NCI-H2107 treated with DMSO at 0.1 percent for 48 hours (cell line): ENCODE measurements at regions not wholly inside any gene's neighbourhood (a gene's known extent, or its start where the extent isn't known, plus 50 kb on each side); places are given as distances from the start of the nearest gene placed in this dataset.
"Not testable (repeated sequence)": the region's sequence is repeated elsewhere in the genome, so short reads cannot be mapped to it uniquely, and the experiment has no call there.

Source experiments
- DNase-seq: peaks from one replicate; lab custom pipeline; 2025; ENCODE audit not compliant: unreplicated experiment; lab: John Stamatoyannopoulos, UW

DNA sequence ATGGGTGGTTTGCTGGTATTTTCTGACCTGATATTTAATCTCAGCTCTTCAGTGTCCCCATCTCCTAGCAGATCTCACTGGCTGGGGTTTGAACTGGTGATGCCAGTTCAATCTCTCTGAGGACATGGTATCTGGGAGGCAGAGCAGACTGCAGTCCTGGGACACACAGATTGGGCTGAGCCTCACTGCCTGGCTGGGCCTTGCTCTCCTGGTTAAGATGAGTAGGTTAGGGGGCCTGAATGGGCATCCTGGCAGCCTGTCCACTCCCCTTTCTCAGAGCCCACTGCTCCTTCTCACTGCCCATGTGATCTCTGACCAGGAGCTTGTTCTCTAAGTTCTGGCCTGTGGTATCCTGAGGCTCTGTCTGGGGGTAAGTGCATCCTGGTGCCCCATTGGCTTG is 363.4 kb downstream of the GLRX3 start:
- DNase-seq = no peak

- DNase-seq = no peak
Observed at GRCh38 chr10:130500261-130501000, 364.2 kb downstream of the GLRX3 start.

DNA sequence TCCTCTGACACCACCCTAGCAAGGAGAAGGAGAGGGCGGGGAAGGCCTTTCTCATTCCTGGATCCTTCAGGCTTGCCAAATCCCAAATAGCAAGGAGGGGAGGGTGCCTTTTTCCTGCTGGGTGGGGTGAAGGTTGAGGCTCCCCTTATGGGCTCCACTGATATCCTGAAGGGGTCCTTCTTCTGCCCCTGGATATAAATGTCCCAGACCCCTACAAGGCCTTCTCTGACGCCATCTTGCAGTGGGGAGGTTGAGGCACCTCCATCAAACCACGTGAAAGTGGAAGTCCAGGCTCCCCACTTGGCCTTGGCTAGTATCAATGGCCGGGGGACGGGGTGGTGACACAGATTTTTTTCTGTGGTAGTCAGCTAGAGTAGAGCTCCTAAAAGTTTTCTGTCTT is 371.3 kb downstream of the GLRX3 start:
- no peak for DNase-seq

DNA sequence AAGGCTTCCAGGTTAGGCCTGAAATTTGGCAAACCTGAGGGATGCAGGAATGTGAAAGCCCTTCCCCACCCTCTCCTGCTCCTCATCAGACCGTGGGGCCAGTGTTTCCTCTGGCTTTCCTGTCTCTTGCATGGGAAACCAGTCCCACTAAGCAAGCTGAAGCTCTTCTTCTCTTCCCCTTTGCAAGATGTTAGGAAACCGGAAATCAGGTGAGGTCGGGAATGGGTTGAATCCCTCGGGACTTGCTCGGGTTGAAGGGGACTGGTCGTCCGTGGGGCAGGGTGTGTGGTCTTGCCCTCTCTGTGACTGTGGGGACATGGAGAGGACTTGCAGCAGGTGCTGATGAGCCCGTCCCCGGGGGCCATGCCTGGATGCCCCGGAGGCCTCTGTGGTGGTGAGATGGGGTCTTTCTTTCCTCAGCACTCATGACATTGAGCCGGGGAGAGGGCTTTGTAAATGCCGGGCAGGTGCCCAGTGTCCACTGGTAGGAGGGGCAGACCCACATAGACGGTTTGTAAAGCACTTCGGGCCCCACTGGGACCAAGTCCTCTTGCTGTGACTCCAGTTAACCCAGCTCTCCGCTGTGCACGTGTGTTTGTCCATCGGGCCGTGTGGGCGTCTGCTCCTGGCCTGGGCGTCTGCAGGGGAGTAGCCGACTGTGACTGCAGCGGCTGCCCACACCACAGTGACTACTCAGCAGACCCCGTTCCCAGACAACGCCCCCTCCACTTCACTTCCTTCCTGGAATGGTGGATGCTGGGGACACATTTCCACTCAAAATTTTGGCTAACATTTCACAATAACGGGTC is 373.9 kb downstream of the GLRX3 start:
- DNase-seq = no peak

- DNase-seq = no peak
Observed at GRCh38 chr10:130510755-130511154, 374.6 kb downstream of the GLRX3 start.

DNA sequence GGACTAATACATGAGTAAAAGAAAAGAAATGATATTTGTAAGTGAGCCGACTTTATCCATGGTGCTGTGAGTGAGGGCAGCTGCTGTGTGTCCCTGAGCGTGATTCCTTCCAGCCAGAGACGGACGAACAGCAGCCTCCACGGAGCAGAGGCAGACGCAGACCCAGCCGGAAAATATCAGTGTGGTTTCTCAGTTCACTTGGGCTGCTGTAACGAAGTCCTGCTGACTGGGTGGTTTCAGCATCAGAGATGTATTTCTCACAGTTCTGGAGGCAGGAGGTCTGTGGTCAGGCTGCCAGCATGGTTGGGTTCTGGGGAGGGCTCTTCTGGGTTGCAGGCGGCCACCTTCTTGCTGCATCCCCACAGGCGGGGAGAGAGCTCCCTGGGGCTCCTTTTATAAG is 375.6 kb downstream of the GLRX3 start:
- no peak for DNase-seq

DNA sequence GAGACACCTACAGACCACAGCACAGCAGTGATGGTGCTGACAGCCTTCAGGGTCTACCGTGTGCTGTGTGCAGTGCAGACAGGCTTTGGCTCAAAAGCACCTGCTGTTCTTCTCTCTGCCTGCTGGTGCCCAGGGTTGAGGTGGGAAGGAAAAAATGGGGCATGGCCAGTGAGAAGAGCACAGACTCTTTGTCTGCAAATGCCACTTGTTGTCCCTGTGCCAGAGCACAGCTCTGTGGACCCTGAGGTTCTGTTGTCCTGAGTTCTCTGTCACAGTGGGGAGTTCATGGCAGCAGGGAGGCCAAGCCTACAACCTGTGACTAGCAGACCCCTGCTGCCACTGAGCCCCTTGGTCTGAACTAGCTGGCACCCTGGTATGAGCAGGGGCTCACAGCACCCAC is 376.7 kb downstream of the GLRX3 start:
- no peak for DNase-seq

DNA sequence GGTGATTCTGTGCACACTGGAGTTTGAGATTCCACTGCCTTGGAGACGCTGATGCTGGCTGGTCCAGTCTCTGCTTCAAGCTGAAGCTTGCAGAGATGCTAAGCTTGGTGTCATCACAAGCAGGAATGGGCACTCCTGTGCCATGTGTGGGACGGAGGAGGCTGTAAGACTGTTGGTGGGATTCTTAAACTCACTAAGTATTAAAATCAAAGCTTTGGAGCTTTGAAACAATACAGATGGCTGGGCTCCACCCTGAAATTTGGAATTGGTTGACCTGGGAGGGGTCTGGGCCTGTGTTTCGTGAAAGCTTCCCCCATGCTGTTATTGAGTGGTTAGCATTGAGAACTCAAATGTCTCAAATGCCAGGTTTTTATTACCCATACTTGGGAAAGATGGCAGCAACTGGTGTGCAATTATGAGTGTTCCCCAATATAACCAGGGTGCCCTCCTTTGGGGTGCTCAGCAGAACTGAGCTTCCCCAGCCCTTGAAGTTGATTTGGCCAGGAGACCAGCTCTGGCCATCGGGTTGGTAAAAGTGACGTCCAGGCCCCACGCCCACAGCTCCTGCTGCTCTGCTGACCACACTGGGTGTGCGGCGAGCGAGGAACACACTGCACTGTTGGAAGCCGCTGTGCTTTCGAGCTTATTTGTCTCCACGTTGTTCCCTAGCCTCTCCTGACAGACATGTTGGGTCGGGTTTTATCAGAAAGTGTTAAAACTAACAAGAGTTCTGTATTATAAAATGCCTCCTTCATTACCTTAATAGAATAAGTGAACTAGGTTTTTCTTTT is 377.7 kb downstream of the GLRX3 start:
- DNase-seq = no peak

DNA sequence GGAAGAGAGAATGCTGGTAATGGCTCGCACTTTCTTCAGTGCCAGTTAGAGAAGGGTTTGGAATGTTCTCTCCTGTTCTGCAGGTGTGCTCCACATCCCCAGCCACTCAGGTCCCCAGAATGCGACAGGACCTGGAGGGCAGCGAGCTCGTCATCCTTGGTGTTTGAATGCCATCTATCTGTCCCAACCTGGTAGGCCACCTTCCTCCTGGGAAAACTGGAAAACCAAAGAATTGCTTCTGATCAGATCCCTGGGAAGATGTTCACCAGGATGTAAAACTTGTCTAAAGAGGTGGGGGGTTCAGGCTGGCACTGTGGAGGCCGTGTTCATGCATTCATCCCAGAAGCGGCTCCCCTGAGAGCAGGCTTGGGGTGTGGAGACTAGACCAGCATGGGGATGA is 379.5 kb downstream of the GLRX3 start:
- no peak for DNase-seq

GRCh38 chr10:130516141-130516735 is 380.0 kb downstream of the GLRX3 start:
- DNase-seq = no peak

GRCh38 chr10:130518921-130519320 is 382.7 kb downstream of the GLRX3 start:
- not testable (repeated sequence) for DNase-seq

GRCh38 chr10:130519791-130520190 is 383.6 kb downstream of the GLRX3 start:
- DNase-seq = no peak

DNA sequence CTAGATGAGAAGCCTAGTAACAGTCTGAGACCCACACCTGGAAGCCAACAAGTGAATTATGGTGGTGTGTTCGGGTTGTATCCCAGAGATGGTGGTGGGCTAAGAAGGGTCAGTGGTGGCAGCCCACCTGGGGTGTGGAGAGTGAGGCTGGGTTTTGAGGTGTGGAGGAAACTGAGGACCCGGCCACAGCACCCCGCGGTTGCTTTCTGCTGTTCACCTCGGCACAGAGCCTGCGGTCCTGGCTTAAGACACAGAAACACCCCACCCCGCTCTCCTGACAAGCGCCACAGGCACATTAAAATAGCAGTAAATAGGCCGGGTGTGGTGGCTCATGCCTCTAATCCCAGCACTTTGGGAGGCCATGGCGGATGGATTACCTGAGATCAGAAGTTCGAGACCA is 395.1 kb downstream of the GLRX3 start:
- DNase-seq = no peak

GRCh38 chr10:130541090-130541489 is 404.9 kb downstream of the GLRX3 start:
- no peak for DNase-seq

- DNase-seq = no peak
Observed at GRCh38 chr10:130542761-130543160, 406.6 kb downstream of the GLRX3 start.

- DNase-seq = no peak
Observed at GRCh38 chr10:130543794-130544193, 407.6 kb downstream of the GLRX3 start.

- DNase-seq = no peak
Observed at GRCh38 chr10:130545122-130545521, 408.9 kb downstream of the GLRX3 start.

- no peak for DNase-seq
Observed at GRCh38 chr10:130545697-130546096, 409.5 kb downstream of the GLRX3 start.

DNA sequence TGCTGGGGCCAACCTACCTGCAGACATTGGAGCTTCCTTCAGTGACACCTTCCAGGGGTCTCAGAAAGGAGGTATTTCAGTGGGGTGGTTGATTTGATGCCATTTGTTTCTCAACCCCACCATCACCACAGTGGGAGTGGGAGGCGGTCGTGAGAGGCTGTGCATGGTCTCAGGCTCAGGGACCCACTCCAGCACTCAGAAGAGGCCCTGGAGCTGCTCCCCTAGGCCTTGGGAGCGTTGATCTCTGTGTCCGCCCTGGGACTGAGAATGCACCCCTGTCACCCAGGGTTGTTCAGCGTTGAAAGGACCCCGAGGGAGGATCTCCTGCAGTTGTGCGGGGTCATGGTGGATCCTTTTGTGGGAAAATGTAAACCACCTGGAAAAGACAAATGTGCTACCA is 410.6 kb downstream of the GLRX3 start:
- no peak for DNase-seq

DNA sequence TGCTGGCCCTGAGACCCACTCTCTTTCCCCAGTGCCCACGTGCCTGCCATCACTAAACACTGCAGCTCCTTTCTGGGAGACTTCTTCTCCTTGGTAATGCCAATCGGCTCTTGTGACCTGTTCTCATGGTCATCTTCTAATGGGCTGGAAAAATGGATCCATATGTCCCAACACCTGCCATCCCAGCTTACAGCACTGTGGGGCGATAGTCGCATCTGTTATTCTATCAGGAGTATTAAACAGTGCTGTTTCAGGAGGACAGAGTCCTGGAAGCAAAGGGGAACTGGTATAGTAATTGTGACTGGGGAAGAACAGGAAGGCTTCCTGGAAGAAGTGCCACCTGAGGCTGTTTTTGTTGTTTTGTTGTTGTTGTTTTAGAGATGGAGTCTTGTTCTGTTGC is 411.2 kb downstream of the GLRX3 start:
- DNase-seq = no peak

DNA sequence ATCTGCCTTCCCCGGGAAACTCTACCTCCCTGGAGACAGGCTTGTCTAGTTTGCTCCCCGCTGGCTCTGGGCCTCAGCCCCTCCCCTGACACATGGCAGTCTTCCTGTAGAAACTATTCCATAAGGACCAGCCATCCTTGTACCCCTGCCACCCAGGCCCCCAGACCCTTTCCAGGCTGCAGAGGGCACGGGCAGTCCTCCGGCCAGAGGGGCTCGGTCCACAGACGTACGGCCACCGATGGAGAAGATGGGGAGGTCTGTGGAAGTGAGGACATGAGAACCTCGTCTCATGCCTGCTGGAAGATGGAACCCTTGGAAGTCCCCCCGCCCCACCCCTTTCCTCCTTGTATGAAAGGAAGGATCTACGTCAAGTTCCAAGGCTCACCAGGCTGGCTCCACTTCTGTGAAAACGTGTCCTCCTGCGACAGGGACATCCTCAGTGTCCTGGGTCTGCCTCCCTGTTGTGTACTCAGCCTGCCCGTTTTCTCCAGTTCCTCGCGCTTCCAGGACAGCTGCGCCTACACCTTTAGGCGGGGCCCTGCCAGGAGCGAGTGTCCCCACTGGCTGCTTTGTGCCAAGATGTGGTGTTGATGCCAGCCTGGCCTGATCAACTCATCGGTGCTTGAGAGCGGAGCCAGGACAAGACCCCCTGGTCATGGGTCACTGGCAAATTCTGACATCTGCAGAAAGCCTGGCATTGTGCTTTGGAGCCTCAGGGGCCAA is 414.9 kb downstream of the GLRX3 start:
- no peak for DNase-seq
